Neural crest cell (in vitro differentiated cells): ENCODE measurements at regions not wholly inside any gene's neighbourhood (a gene's known extent, or its start where the extent isn't known, plus 50 kb on each side); places are given as distances from the start of the nearest gene placed in this dataset.

ENCODE experiments used
- DNase-seq: peaks from one replicate; pipeline ENCODE4 v3.0.0; 2021; ENCODE audit warnings: low read depth, mixed read lengths, low spot score
- H3K27ac Mint-ChIP-seq: one replicate; pipeline ENCODE4 v1.8.0; 2021; ENCODE audit warnings: mild to moderate bottlenecking, mixed read lengths; ENCODE audit not compliant: unreplicated experiment
- H3K27me3 Mint-ChIP-seq: 2 replicates; pipeline ENCODE4 v1.8.0; 2021; ENCODE audit warnings: low read depth, mild to moderate bottlenecking, mixed read lengths
- H3K36me3 Mint-ChIP-seq: 2 replicates; pipeline ENCODE4 v1.8.0; 2021; ENCODE audit warnings: low read depth, mild to moderate bottlenecking, mixed read lengths
- H3K4me1 Mint-ChIP-seq: 2 replicates; pipeline ENCODE4 v1.8.0; 2021; ENCODE audit warnings: mixed read lengths
- H3K4me3 Mint-ChIP-seq: one replicate; pipeline ENCODE4 v1.8.0; 2021; ENCODE audit warnings: mild to moderate bottlenecking, mixed read lengths
- H3K9me3 Mint-ChIP-seq: 2 replicates; pipeline ENCODE4 v1.8.0; 2021; ENCODE audit warnings: mixed read lengths
- CTCF ChIP-seq: fragments of 200-600 bp; sonication (generic); conservative IDR thresholded peaks from 2 replicates; pipeline ENCODE4 v1.5.0; 2021; ENCODE audit warnings: antibody characterized with exemption, mild to moderate bottlenecking

DNA sequence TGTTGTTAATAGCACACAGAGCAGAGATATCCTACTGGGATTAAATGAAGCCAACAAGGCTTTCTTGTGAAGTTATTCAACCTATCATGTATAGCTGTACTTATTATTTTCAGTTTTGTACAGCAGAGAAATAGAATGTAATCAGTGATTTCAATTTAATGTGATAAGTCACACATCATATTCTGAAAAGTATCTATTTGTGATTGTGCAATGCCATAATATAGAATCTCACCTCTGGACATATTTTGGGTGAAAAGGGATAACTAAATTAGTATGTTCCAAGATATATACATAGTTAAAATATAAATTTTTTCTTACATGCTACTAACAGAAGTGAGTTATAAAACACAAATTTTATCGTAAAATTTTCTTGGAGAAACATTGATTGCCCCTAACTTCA, 544.3 kb upstream of the KIF2B start:
- H3K9me3 Mint-ChIP-seq = no peaks in the 10 kb centered on the region
- no peaks in the 10 kb centered on the region for H3K36me3 Mint-ChIP-seq
- TF ChIP-seq CTCF = no peak
- H3K4me3 Mint-ChIP-seq = no peak overlapping the region
- DNase-seq = no peak
- H3K4me1 Mint-ChIP-seq = no peaks in the 10 kb centered on the region
- no peaks in the 10 kb centered on the region for H3K27me3 Mint-ChIP-seq
- H3K27ac Mint-ChIP-seq = no peak overlapping the region

- no peaks in the 10 kb centered on the region for H3K9me3 Mint-ChIP-seq
- no peak for DNase-seq
- no peaks in the 10 kb centered on the region for H3K36me3 Mint-ChIP-seq
- no peak for TF ChIP-seq CTCF
- no peak overlapping the region for H3K27ac Mint-ChIP-seq
- H3K4me3 Mint-ChIP-seq = no peak overlapping the region
- no peaks in the 10 kb centered on the region for H3K4me1 Mint-ChIP-seq
- no peaks in the 10 kb centered on the region for H3K27me3 Mint-ChIP-seq
These were observed 549.6 kb upstream of the KIF2B start for GRCh38 chr17:53273126-53273525.

DNA sequence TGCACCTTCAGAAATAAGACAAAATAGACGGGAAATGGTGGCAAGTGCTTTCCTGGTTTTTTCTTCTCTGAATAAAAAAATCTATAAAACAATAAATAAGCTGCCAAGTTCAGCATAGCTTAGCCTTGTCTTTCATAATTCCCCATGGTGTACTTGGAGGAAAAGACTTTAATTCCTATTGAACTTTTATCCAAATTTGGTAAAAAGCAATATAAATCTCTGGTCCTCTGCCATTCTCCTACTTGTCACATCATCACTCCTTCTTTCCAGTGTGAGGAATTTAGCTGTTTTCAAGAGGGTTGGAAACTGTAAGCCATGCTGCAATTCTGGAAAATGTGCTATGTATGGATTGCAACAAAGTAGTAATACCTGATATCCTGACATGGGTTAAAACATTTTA, 551.8 kb upstream of the KIF2B start:
- TF ChIP-seq CTCF = no peak
- no peak overlapping the region for H3K27ac Mint-ChIP-seq
- H3K27me3 Mint-ChIP-seq = no peaks in the 10 kb centered on the region
- H3K36me3 Mint-ChIP-seq = no peaks in the 10 kb centered on the region
- H3K9me3 Mint-ChIP-seq = no peaks in the 10 kb centered on the region
- DNase-seq = no peak
- no peaks in the 10 kb centered on the region for H3K4me1 Mint-ChIP-seq
- H3K4me3 Mint-ChIP-seq = no peak overlapping the region

DNA sequence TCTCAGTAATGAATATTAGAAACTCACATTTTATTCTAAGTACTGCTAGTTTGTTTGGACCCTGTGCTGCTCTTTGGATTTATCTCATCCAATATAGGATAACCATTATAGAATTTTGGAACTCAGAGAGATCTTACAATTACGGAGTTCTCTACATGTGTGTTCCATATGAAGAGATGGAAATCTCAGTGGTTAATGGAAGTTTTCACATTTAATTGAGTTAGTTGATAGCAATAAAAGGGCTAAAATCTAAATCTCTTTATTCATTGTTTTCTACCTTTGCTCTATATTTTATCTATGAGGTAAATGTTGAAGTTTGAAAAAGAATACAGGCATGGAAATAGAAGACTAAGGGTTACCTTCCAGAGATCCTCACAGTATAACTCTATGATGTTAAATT, 558.0 kb upstream of the KIF2B start:
- no peak for TF ChIP-seq CTCF
- Mint-ChIP-seq H3K4me3 (no peak overlapping the region), H3K9me3 (peaks cover 6% of the 10 kb centered on the region), H3K27me3 (no peaks in the 10 kb centered on the region), H3K4me1 (no peaks in the 10 kb centered on the region), H3K36me3 (no peaks in the 10 kb centered on the region), H3K27ac (no peak overlapping the region)
- DNase-seq = no peak

DNA sequence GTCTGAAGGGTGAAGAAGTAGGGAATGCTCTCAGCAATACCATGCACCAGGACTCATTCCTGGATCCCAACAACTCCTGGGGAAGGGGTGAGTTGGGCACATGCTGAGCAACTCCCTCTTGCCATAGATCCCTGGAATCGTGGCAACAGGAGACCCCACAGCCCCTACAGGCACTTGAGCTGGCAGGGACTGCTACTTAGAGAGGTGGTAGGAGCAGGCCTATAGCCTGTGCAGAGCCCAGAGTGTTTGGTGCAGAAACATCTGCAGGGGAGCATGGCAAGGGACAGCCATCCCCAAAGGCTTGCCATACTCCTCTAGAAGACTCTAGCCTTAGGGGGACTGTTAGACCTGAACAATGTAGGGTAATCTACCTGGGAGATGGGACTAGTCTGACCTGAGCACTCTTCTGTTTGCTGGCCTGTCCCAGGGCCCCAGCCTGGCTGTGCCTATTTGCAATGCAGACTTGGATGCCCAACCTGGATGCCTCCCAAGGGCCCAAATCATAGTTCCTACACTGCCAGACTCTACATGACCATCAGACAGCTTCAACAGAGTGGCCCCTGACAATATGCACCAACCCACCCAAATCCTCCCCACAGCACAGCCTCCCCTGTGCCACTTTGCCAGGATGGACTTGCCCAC, 568.6 kb upstream of the KIF2B start:
- no peak for DNase-seq
- H3K27me3 Mint-ChIP-seq = no peaks in the 10 kb centered on the region
- H3K4me1 Mint-ChIP-seq = no peaks in the 10 kb centered on the region
- no peaks in the 10 kb centered on the region for H3K36me3 Mint-ChIP-seq
- no peak overlapping the region for H3K27ac Mint-ChIP-seq
- peaks cover 10% of the 10 kb centered on the region for H3K9me3 Mint-ChIP-seq
- TF ChIP-seq CTCF = no peak
- H3K4me3 Mint-ChIP-seq = no peak overlapping the region

DNA sequence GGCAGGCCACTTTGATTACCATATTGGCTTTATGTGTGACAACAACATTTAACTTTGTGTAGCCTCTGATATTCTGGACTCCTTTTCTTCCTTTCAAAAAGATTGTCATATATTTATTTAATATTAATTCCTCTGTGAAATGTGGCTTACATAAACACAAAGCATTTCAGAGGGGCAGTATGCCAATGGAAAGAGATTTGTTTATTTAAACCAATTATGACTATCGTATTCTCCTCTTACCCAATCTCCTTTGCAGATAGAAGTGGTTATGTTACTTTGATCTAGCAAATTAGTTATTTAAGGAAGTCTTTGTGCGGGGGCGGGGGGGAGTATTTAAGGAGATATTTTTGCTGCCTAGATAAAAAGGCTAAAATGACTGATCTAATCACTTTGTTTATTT, 573.7 kb upstream of the KIF2B start:
- no peaks in the 10 kb centered on the region for H3K27me3 Mint-ChIP-seq
- H3K4me1 Mint-ChIP-seq = no peaks in the 10 kb centered on the region
- no peak for DNase-seq
- no peaks in the 10 kb centered on the region for H3K36me3 Mint-ChIP-seq
- no peak overlapping the region for H3K4me3 Mint-ChIP-seq
- no peak for TF ChIP-seq CTCF
- H3K27ac Mint-ChIP-seq = no peak overlapping the region
- H3K9me3 Mint-ChIP-seq = peaks cover 3% of the 10 kb centered on the region
